ENCODE measurements at regions not wholly inside any gene's neighbourhood (a gene's known extent, or its start where the extent isn't known, plus 50 kb on each side); places are given as distances from the start of the nearest gene placed in this dataset.

GRCh38 chr18:78538669-78539440 is 440.8 kb upstream of the SALL3 start:
- 85 to 87% methylated on average over 20 of the region's 20 CpGs for WGBS, 2 donors
- intact Hi-C loops (cut with DNase I; ENCODE audit: low total_unique reads) = no loop called here
- TF ChIP-seq POLR2A (IDR thresholded peaks at IDR 0.05) = no peak
- TF ChIP-seq, protein P1, sequence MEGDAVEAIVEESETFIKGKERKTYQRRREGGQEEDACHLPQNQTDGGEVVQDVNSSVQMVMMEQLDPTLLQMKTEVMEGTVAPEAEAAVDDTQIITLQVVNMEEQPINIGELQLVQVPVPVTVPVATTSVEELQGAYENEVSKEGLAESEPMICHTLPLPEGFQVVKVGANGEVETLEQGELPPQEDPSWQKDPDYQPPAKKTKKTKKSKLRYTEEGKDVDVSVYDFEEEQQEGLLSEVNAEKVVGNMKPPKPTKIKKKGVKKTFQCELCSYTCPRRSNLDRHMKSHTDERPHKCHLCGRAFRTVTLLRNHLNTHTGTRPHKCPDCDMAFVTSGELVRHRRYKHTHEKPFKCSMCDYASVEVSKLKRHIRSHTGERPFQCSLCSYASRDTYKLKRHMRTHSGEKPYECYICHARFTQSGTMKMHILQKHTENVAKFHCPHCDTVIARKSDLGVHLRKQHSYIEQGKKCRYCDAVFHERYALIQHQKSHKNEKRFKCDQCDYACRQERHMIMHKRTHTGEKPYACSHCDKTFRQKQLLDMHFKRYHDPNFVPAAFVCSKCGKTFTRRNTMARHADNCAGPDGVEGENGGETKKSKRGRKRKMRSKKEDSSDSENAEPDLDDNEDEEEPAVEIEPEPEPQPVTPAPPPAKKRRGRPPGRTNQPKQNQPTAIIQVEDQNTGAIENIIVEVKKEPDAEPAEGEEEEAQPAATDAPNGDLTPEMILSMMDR (IDR thresholded peaks at IDR 0.05) = no peak
- peak in 1 of 2 donors; percentile 61 for DNase-seq (ENCODE audit: low spot score in 2 of 2)
- H3K4me3 ChIP-seq (ENCODE audit: low read depth, poor library complexity, severe bottlenecking) = no peak overlapping the region

DNA sequence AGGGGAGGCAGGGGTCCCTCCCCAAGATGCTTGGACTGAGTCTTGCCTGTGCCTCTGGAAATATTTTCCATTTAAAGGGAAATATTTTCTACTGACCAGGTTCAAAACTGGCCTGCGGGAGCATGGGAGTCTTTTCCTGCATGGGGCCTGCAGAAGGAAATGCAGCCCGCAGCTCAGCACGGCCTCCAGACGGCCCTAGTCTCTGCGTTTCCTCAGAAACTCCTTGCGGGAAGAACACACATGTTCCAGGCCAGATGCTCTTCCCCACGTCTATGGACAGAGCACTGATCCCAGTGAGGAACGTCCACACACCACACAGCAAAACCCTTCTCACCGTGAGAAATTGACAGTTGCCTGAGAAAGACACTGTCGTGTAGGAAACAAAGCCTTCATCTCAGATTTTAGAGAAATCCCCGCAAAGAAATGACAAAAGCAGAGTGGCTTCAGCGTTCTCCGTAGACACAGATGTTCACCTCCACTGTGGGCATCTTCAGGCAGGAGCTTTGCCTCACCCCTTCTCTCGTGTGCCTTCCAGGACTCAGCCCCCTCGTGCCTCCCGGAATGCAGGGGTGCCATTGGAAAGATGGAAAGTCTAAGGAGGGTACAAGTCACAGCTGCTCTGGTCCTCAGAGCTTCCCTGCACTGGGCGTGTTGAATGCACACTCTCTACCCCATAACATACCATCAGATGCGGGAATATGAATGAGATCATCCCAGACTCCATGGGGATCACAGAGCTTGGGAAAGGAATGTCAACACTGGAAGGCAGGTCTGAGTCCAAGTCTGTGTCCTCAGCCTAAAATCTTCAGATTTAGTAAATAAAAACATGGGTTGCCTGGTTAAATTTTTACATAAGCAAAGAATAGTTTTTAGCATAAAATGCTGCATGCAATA is 438.7 kb upstream of the SALL3 start:
- intact Hi-C loops (cut with DNase I; ENCODE audit: low total_unique reads) = no loop called here
- no peak overlapping the region for H3K4me3 ChIP-seq (ENCODE audit: low read depth, poor library complexity, severe bottlenecking)
- peak in 1 of 2 donors; percentile 74 for DNase-seq (ENCODE audit: low spot score in 2 of 2)
- TF ChIP-seq POLR2A (IDR thresholded peaks at IDR 0.05) = no peak
- TF ChIP-seq, protein P1 (IDR thresholded peaks at IDR 0.05) = no peak
- 66 to 79% methylated on average over 18 of the region's 18 CpGs for WGBS, 2 donors

GRCh38 chr18:78542204-78542603 is 437.4 kb upstream of the SALL3 start:
- 9 to 12% methylated on average over 4 of the region's 4 CpGs for WGBS, 2 donors
- no peak overlapping the region for H3K4me3 ChIP-seq (ENCODE audit: low read depth, poor library complexity, severe bottlenecking)
- peak; percentile 63 to 88 for DNase-seq (ENCODE audit: low spot score in 2 of 2)
- TF ChIP-seq, protein P1 (IDR thresholded peaks at IDR 0.05) = no peak
- TF ChIP-seq POLR2A (IDR thresholded peaks at IDR 0.05) = no peak
- intact Hi-C loops (cut with DNase I; ENCODE audit: low total_unique reads) = no loop called here

- peak in 1 of 2 donors; percentile 63 for DNase-seq (ENCODE audit: low spot score in 2 of 2)
- no peak overlapping the region for H3K4me3 ChIP-seq (ENCODE audit: low read depth, poor library complexity, severe bottlenecking)
- TF ChIP-seq POLR2A (IDR thresholded peaks at IDR 0.05) = no peak
- TF ChIP-seq, protein P1 (IDR thresholded peaks at IDR 0.05) = no peak
- WGBS, 2 donors = 62 to 67% methylated on average over 9 of the region's 9 CpGs
- intact Hi-C loops (cut with DNase I; ENCODE audit: low total_unique reads) = no loop called here
Observed at GRCh38 chr18:78543201-78543725, 436.4 kb upstream of the SALL3 start.

- TF ChIP-seq, protein P1 (IDR thresholded peaks at IDR 0.05) = no peak
- no peak for TF ChIP-seq POLR2A (IDR thresholded peaks at IDR 0.05)
- intact Hi-C loops (cut with DNase I; ENCODE audit: low total_unique reads) = no loop called here
- no peak overlapping the region for H3K4me3 ChIP-seq (ENCODE audit: low read depth, poor library complexity, severe bottlenecking)
- DNase-seq (ENCODE audit: low spot score in 2 of 2) = no peak
- 67 to 82% methylated on average over 5 of the region's 5 CpGs for WGBS, 2 donors
Observed at GRCh38 chr18:78546281-78546680, 433.3 kb upstream of the SALL3 start.
